Fibroblast of pulmonary artery (primary cell): ENCODE measurements at regions not wholly inside any gene's neighbourhood (a gene's known extent, or its start where the extent isn't known, plus 50 kb on each side); places are given as distances from the start of the nearest gene placed in this dataset.

ENCODE experiments used
- DNase-seq: peaks from one replicate; pipeline ENCODE4 v3.0.0-alpha.2; 2010; ENCODE audit warnings: low read depth
- H3K4me3 ChIP-seq: replicated peaks from 2 replicates; pipeline ENCODE4 v1.5.1; 2011; ENCODE audit warnings: low read depth, mild to moderate bottlenecking, control low read depth, low read length, moderate library complexity
- CTCF ChIP-seq: IDR thresholded peaks from 2 replicates; pipeline ENCODE4 v1.5.1; 2011; ENCODE audit warnings: mild to moderate bottlenecking, control low read depth, low read length, inconsistent platforms; ENCODE audit errors: missing control alignments

DNA sequence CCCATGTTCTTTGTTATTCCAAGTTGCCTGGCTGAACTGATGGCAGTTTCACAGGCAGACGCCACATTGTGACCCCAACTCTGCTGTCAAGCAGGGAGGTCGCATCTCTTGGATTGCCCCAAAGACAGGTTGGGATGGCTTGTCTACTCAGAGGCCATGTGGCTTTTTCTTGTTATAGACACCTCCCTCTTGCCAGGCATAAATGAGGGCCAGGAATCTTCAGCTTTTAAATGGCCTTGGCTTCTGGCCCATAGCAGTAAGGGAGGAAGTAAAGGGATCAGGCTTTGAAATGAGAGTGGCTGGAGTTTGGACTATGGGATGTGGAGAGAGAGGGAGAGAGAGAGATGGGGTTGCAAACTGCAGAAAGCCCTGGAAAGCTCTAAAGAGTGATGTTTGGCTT lies 215.0 kb downstream of the TBX5 start:
- H3K4me3 ChIP-seq: no peak overlapping the region
- no peak for DNase-seq
- TF ChIP-seq CTCF: no peak

DNA sequence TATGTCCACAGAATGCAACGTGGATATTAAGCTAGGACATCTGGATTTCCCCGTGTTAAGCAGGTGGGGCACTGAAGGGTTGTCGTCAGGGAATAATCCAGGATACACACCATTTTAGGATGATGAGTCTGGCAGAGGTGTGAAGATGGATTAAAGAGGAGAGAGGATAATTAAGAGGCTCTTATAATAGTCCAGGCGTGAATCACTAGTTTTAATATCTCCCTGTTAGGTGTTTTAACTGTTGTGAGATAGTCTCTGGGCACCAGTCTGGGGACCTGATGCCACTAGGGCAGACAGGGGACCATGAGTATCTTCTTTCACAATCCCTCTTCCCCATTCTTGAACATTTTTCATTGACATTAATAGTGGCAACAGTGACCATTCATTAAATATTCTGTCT lies 216.7 kb downstream of the TBX5 start:
- H3K4me3 ChIP-seq: no peak overlapping the region
- DNase-seq: no peak
- no peak for TF ChIP-seq CTCF

- no peak overlapping the region for H3K4me3 ChIP-seq
- no peak for DNase-seq
- TF ChIP-seq CTCF: no peak
Observed at GRCh38 chr12:114186241-114187002, 219.5 kb downstream of the TBX5 start.

- no peak for DNase-seq
- TF ChIP-seq CTCF: no peak
Observed at GRCh38 chr12:114185036-114185435, 218.9 kb upstream of the RBM19 start.

DNA sequence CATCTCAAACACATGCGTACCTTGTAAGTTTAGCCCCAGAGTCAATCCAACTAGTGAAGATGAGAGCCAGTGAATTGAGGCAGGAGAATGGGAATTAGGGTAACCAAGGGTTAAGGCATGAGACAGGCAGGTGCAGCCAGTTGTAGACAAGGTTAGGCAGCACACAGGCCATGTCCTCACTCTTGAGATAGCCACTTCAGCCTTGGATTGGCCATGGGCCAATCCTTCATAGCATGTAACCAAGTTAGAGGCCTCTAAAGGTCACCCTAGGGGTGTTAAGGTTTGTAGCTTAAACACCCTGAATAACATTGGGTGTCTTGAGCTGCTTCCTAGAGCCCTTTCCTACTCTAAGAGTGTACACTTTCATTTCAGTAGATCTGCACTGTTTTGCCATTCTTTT lies 208.2 kb upstream of the RBM19 start:
- DNase-seq: no peak
- no peak overlapping the region for H3K4me3 ChIP-seq
- no peak for TF ChIP-seq CTCF

More at GRCh38 chr12:114185036-114185435, 218.9 kb upstream of the RBM19 start:
- no peak overlapping the region for H3K4me3 ChIP-seq

GRCh38 chr12:114172135-114172534 lies 206.0 kb upstream of the RBM19 start:
- no peak for DNase-seq
- TF ChIP-seq CTCF: no peak

GRCh38 chr12:114168061-114168460 lies 201.9 kb upstream of the RBM19 start:
- TF ChIP-seq CTCF: no peak
- DNase-seq: peak; percentile 72
- no peak overlapping the region for H3K4me3 ChIP-seq

More at GRCh38 chr12:114172135-114172534, 206.0 kb upstream of the RBM19 start:
- no peak overlapping the region for H3K4me3 ChIP-seq
